HG02943 (cell line): ENCODE measurements at regions not wholly inside any gene's neighbourhood (a gene's known extent, or its start where the extent isn't known, plus 50 kb on each side); places are given as distances from the start of the nearest gene placed in this dataset.

Experiments used
- ATAC-seq: cut with Tn5 transposase; IDR thresholded peaks from one replicate; pipeline ENCODE4 v1.9.1; 2021; ENCODE audit warnings: mild to moderate bottlenecking, low read depth, moderate library complexity; ENCODE audit not compliant: unreplicated experiment

DNA sequence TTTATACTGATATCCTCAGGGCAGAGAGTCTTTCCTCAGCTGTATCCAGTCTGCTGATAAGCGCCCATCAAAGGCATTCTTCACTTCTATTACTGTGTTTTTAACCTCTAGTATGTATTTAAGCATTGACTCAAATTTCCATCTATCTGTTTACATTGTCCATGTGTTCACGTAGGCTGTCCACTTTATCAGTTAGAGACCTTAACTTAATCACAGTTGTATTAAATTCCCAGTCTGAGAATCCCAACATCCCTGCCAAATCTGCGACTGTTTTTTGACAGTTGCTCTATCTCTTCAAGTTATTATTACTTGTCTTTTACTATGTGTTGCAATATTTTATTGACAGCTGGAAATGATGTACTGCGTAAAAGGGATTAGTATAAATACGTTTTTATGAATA is 1613.7 kb upstream of the MIR17HG start:
- ATAC-seq: no peak

DNA sequence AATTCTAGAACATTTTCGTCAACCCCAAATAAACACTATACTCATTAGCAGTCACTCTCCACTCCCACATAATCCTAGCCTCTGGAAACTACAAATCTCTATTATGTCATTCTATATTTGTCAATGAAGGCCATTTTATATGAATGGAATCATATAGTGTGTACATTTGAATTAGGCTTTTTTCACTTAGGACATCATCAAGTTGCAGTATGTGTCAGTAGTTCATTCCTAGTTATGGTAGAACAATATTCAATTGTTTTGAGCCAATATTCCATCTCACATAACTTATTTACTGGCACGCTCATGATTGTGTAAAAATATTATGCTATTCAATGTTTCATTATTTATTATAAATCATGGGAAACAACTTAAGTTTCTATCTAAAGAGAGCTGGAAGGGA is 1610.4 kb upstream of the MIR17HG start:
- no peak for ATAC-seq

DNA sequence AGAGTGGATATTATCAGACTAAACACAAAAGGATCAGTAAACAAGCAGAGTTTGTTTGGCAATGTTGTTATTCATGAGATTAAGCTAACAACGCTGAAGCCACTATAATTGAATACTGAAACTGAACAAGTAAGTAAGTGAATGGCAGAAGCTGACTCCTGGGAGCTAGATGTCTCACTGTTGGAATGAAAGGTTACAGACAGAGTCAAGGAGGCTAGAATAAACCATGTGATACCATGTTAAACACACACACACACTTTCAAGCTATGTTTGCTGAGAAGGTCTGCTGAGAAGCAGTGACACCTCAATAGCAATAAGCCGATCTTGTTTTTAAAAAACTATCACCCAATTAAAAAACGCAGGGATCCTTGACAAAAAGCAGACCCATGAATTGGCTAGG is 1609.4 kb upstream of the MIR17HG start:
- ATAC-seq: no peak

DNA sequence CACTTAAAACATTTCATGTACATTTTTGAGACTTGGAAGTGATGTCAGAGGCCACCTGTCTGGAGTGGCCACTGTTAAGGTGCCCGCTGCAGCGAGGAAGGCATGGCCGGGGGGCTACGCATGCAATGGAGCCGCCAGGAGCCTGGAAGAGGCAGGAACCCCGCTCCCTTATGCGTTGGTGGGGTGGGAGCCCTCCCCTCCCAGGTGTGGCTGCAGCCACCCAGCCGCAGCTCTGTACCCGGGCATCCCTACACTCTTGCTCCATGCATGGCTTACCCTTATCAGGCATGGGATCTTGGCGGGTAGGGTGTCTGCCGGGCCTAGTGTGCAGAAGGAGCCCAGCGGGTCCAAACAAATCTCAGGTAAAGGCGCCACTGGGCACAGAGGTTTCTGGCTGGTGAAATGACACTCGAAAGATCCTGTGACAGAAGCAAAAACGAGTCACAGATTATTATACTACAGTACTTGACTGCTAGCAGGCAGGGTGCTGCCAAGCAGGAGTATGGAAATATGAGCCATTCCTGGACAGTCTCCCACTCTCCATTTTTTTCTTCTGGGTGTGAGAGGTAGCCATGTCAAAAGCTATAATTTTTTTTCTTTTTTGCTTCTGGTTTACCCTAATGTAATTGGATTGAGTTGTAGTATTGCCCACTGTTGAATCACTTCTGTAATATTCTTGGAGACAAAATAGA is 1606.3 kb upstream of the MIR17HG start:
- ATAC-seq: no peak

DNA sequence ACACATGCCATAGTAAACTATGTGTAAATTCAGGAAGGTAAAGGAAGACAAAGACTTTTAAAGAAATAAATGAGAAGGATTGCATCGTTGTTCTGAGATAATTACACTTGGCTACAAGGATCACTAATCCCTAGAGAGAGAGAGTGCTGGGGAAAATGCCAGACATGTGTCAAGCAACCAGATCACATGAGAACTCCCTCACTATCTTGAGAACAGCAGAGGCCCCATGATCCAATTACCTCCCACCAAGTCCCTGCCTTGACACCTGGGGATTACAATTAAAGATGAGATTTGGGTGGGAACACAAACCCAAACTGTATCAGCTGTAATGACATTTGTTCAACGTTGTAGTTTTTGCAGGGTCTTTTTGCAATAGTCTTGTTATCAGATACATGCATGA is 1600.9 kb upstream of the MIR17HG start:
- ATAC-seq: no peak

DNA sequence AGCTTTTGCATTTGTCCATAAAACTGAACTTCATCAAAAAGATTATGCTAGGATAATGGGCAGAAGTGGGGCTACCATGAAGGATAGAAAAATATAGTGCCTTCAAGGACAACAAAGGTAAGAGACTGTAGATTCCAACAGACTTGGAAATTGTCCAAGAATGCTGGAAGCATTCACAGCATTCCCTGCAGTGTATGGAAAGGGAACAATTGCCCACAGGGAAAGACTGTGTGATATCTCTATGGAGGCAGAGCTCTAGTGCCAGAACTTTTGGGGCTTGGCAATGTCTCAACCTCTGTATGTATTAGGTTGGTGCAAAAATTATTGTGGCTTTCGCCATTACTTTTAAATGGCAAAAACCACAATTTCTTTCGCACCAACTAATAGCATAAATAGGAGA is 1598.8 kb upstream of the MIR17HG start:
- ATAC-seq: no peak

DNA sequence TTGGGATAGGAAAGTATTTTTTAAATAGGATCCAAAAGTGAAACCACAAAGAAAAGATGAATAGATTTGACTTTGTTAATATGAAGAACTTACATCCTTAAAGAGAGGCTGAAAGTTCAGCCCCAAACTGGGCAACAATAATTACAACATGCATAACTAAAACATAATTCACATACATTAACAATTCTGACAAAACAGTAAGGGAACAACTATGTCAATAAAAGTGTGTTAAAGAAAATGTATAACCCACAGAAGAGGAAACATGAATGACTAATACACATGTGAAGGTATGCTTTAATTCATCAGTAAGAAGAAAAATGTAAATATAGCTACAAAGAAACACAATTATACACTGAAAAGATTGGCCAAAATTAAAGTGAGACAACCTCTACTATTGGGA is 1597.6 kb upstream of the MIR17HG start:
- ATAC-seq: no peak

DNA sequence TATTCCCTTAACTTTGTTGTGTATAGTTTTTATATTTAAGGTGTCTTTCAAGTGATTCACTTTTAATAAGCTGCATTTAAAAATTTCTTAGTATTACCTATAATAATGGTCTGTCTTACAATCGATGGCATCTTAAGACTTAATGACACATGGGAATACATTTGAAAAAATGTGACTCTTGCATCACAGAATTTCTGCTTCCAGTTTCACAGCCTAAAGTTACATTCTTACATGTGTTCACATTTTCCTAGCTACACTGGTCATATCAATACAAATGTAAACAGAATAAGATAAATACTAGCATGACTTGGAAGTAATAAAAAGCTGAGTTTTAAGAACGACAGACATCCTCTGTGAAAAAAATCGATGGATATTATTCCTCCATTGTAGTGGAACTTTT is 1597.1 kb upstream of the MIR17HG start:
- no peak for ATAC-seq

DNA sequence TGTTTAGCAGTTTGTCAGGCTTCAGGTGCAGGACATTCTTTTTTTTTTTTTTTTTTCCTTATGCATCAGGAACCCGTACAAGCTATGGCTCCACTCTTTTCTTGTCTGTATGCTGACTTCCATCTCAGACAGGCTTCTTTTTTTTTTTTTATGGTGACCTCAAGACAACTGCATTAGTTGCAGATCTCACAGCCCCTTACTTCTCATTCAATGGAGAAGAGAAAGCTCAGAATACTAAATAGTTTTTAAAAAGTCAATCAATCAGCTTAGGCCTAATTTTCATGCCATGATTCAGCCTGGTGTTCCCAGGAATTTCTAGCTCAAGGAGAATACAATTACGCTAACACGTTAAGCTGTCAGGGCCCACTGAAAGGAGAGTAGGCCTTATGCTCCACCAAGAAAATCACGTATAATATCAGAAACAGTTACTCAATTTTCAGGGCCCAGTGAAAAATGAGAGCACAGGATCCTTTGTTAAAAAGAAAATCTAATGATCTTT is 1596.0 kb upstream of the MIR17HG start:
- ATAC-seq: no peak

DNA sequence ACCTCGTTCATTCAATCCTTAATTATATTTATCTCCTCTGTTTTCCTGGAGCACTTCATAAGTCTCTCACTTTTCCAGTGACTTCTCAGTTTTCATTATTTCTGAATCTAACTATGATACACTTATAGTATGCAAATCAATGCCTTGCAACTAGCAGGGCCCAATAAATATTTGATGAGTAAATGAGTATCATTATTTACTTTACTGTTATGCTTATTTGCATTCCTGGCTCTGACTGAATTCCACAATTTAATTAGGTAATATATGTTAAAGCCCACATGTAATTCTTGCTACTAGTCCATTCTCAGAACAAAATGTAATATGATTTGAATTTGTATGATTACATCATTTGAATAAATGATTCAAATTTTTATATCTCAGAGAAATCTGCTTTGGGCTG is 1595.1 kb upstream of the MIR17HG start:
- no peak for ATAC-seq

DNA sequence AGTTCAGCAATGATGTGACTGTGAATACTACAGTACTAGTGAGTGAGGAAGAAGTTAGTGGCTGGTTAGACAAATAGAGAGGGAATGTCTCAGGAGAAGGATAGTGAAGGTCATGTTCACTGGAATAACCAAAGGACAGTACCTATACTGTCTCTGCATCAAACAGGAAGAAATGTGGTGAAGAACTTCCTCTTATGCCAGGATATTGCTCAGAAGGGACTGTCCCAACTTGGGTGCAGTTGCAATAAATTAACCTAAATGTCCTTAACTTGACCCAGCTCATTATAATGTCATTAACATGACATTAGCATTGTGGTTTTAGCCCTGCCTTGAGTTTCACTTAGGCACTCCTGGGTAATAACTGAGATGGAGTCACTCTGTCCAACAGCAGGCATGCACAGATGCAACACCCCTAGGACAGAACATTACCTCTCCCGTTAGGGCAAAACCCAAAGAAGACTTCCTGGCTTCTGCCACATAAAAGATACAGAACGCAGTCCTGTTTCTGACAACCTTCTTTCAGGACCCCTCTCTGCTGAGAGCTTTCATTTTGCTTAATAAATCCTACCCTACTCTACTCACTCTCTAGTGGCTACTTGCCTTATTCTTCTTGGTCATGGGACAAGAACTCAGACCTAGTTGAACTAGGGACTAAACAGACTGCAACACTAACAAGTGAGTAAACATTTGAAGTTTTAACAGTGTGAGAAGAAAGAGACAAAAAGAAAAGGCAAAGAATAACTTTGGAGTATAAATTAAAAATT is 1591.6 kb upstream of the MIR17HG start:
- no peak for ATAC-seq

DNA sequence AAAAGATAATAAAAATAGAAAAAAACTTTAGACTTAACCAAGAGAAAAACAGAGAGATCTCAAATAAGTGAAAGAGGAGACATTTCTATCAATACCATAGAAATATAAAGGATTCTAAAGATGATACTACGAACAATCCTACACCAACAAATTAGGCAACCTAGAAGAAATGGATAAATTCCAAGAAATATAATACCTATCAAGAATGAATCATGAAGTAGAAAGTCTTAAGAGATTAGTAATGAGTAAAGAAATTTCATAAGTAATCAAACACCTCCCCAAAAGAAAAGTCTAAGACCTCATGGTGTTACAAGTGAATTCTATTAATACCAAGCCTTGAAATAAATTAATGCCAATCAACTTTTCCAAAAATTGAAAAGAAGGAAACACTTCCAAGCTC is 1584.5 kb upstream of the MIR17HG start:
- ATAC-seq: no peak

DNA sequence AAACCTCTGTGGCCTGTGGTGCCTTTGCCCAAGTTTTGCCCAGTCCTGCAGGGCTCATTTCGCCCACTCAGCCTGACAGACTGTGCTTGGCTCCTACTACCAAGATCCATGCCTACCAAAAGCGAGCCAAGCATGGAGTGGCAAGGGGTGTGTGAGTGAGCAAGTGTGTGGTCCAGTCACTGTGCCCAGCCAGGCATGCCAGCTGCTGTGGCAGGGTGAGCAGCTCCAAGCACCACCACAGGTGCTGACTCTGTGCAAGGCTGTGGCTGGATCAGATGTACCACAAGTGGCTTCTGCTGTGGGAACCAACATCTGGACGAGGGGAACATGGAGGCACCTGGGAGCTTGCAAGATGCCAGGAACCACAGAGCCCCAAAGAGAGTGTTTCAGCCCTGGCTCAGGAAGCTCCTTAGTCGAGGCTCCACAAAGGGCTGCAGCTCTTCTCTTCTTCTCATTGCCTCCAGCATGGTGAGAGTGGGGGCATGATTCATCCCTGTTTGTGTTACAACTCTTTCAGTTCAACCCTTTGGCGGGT is 1564.2 kb upstream of the MIR17HG start:
- no peak for ATAC-seq

DNA sequence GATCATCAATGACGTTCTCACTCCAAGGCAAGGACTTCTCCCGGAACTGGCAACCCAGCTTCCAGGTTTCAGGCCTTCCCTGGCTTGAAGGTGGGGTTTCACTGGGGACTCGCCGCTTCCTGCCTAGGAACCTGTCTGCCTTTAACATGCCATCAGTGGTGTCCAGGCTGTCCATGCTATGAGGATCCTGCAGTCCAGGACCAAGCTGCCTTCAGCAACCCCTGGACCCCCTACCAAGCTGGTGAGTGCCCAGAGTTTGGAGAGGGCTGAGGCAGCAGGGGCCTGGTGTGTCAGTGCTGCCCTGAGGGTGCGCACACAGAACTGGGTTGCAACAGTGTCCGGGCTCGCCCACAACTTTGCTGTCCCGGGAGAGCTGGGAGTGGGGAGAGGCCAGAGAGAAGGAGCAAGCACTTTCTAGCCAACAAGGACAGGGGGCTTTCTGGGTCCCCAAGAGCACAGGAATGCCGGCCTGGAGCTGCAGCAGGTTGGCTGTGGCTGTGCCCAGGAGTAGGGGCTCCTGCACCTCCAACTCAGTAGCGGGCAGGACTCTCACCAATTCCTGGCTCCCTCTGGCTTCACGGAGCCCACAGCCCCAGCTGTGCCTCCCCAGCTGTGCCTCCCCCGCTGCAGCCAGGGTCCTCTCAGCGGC is 1563.2 kb upstream of the MIR17HG start:
- ATAC-seq: no peak

DNA sequence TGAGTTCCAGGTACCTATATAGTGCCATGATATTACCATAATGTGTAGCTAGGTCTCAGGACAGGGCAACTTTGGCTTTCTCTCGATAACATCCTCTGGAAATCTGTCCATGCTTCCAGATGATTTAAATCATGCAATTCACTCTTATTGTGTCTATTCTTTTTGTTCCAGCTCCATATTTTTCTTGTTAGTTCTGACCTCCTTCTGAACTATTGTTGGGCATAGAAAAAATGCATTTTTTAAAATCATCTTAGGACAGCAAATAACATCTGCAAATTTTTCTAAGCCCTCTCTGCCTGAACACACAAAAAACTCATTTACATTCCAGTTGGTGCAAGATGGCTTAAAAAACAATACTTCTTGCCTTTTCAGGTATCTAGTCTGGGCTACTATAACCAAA is 1561.0 kb upstream of the MIR17HG start:
- no peak for ATAC-seq

DNA sequence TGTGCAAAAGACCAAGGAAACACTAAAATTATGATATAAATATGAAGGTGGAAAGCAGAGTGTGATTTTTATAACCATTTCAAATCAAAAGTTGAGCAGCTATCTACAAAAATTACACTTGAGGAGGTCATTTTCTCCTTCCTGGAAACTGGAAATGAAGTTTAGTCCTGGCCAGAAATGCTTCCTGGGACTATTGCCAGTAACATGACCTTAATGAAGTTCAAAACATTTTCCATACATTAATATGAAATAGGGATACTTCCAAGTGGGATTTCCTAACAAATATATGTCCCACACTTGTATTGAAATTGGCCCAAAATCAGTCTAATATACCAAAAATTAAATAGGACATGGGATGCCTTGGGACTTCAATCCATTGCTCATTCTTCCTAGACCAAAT is 1556.8 kb upstream of the MIR17HG start:
- ATAC-seq: no peak

DNA sequence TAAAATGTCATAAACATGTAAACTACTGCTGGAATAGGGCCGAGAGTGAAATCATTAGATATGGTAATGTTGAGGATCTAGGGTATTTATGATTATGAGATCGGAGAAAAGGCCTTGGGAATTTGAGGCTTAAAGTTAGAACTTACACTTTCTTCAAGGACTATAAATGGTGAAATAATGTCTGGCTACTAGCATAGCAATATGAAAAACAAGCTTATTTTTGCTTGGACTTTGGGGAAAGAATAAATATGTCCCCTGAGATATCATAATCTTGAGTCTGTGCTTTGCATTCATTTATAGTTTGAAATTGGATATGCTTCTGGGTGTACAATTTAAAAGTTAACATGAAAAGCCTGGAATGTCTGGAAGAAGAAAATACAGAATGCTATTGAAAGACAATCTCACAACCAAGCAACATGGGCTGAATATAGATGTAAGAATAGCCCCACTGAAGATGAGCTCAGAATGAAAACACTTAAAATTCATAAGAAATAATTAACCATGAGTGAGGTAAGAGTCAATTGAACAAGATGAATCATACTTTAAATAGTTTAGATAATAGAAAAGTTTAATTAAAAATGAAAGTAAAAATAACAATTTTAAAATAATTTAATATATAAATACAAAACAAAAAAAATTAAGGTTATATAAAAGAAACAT is 1555.4 kb upstream of the MIR17HG start:
- ATAC-seq: no peak

DNA sequence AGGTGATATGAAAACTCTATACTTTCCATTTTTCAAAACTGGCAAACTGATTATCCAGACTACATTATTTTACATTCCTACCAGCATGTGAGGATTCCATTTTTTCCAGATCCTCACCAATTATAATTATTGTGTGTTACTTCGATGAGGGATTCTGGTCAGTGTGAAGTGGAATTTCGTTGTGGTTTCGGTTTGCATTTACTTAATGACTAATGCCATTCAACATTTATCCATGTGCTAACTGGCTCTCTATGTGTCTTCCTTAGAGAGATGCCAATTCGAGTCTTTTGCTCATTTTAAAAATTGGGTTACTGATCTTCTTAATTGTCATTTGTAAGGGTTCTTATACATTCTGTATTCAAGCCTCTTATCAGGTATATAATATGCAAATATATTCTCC is 1551.3 kb upstream of the MIR17HG start:
- no peak for ATAC-seq

DNA sequence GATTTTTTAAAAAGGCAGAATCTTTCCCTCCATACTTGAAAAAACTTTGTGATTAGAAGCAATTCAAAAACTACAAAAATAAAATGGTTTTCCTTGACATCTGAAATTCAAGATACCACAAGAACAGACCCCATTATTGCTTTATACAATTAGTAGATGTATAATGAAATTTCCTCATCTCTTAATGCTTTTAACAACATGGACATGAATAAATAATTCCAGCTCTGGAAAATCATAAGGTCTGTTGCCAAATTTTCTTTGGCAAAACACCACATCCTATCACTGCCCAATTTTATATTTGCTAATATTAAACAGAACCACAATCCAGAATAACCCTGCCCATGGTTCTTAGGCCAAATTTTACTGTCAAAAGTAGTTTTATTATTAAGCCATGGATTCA is 1543.6 kb upstream of the MIR17HG start:
- ATAC-seq: no peak

DNA sequence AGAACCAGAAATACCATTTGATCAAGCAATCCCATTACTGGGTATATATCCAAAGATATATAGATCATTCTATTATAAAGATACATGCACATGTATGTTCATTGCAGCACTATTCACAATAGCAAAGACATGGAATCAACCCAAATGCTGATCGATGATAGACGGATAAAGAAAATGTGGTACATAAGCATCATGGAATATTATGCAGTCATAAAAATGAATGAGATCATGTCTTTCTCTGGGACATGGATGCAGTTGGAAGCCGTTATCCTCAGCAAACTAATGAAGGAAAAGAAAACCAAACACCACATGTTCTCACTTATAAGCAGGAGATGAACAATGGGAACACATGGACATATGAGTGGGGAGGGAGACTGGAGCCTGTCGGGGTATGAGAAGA is 1540.9 kb upstream of the MIR17HG start:
- no peak for ATAC-seq

DNA sequence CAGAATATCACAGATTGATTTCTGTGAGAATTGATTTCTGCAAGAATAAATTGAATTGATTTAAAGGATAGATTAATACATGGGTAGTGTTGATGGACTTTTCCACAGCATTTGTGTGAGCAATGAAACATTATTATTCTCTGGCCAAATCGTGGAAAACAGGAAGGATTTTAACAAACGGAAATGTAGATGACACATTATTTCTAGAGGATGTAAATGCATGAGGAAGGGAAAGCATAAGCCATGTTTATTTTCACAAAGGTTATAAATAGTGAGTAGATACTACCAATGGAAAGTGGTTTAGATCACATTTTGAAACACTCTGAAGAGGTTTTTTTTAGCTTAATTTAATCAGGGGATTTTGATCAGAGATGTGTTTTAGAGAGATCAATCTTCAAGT is 1534.6 kb upstream of the MIR17HG start:
- no peak for ATAC-seq
